SK-N-SH (cell line): ENCODE measurements at regions not wholly inside any gene's neighbourhood (a gene's known extent, or its start where the extent isn't known, plus 50 kb on each side); places are given as distances from the start of the nearest gene placed in this dataset.

ENCODE experiments used
- CTCF ChIA-PET: fragments of 300-600, 350-600 bp; formaldehyde crosslinking; extraction: SDS; loops from one replicate; lab custom pipeline; 2021; lab: Yijun Ruan, JAX
- POLR2A ChIA-PET: fragments of 350-600 bp; sonication (Branson Sonifier 250); formaldehyde crosslinking; extraction: SDS; loops from one replicate; lab custom pipeline; 2020; ENCODE audit warnings: antibody characterized with exemption, inconsistent platforms; lab: Yijun Ruan, JAX
- DNase-seq: peaks from one replicate; pipeline ENCODE4 v3.0.0; 2012
- H2AFZ ChIP-seq: fragments of 200-600 bp; sonication (generic); 2 replicates; pipeline ENCODE4 v1.8.1; 2016; ENCODE audit warnings: antibody characterized with exemption, mild to moderate bottlenecking, low read depth
- H3F3A ChIP-seq: fragments of 200-600 bp; sonication (generic); replicated peaks from 2 replicates; pipeline ENCODE3; 2016; ENCODE audit warnings: antibody characterized with exemption, mild to moderate bottlenecking; ENCODE audit not compliant: insufficient read depth
- H3K27ac ChIP-seq, 2 experiments: fragments of 200-500 bp in 1 of 2; fragments of 200-600 bp in 1 of 2; sonication (Bioruptor generic) in 1 of 2; sonication (generic), shearing (Covaris generic) in 1 of 2; 2 replicates each; pipeline versions ENCODE4 v1.5.1 to v1.6.1; 2014 to 2016; ENCODE audit warnings: low read depth in 2 of 2, inconsistent platforms in 1 of 2, low read length in 1 of 2, mild to moderate bottlenecking in 1 of 2, mixed read lengths in 1 of 2
- H3K27me3 ChIP-seq: fragments of 200-600 bp; sonication (generic), shearing (Covaris generic); 2 replicates; pipeline ENCODE4 v1.6.1; 2016; ENCODE audit warnings: mixed run types; ENCODE audit not compliant: insufficient read depth
- H3K36me3 ChIP-seq, 2 experiments: fragments of 200-500 bp in 1 of 2; fragments of 200-600 bp in 1 of 2; sonication (Bioruptor generic) in 1 of 2; sonication (generic) in 1 of 2; replicated peaks in 1 of 2; 2 replicates each; pipeline versions ENCODE3 to v1.5.1; 2014 to 2016; ENCODE audit warnings: low read length in 1 of 2, mild to moderate bottlenecking in 1 of 2; ENCODE audit not compliant: insufficient read depth in 2 of 2, control insufficient read depth in 1 of 2
- H3K4me1 ChIP-seq, 2 experiments: fragments of 200-500 bp in 1 of 2; fragments of 200-600 bp in 1 of 2; sonication (Bioruptor generic) in 1 of 2; sonication (generic), shearing (Covaris generic) in 1 of 2; 2 replicates each; pipeline versions ENCODE4 v1.5.1 to v1.6.1; 2014 to 2016; ENCODE audit warnings: low read depth in 1 of 2, low read length in 1 of 2, mixed run types in 1 of 2; ENCODE audit not compliant: insufficient read depth in 2 of 2, control insufficient read depth in 1 of 2
- H3K4me2 ChIP-seq: fragments of 200-600 bp; sonication (generic), shearing (Covaris generic); 2 replicates; pipeline ENCODE4 v1.6.1; 2017; ENCODE audit warnings: mixed run types
- H3K4me3 ChIP-seq, 2 experiments: fragments of 200-500 bp in 1 of 2; fragments of 200-600 bp in 1 of 2; sonication (Bioruptor generic) in 1 of 2; sonication (generic), shearing (Covaris generic) in 1 of 2; 2 replicates each; pipeline versions ENCODE4 v1.5.1 to v1.8.1; 2014 to 2016; ENCODE audit warnings: low read depth in 2 of 2, inconsistent platforms in 1 of 2, low read length in 1 of 2, mild to moderate bottlenecking in 1 of 2, mixed read lengths in 1 of 2, moderate library complexity in 1 of 2
- H3K79me2 ChIP-seq: fragments of 200-600 bp; sonication (generic); 2 replicates; pipeline ENCODE4 v1.8.1; 2017; ENCODE audit warnings: mild to moderate bottlenecking; ENCODE audit not compliant: insufficient read depth
- H3K9ac ChIP-seq: fragments of 200-600 bp; sonication (generic); 2 replicates; pipeline ENCODE4 v1.6.1; 2017; ENCODE audit warnings: mixed run types
- H3K9me2 ChIP-seq: fragments of 200-600 bp; sonication (generic); 2 replicates; pipeline ENCODE4 v1.6.1; 2017; ENCODE audit warnings: mixed run types
- H3K9me3 ChIP-seq: fragments of 200-600 bp; sonication (generic); 2 replicates; pipeline ENCODE4 v1.6.1; 2017; ENCODE audit warnings: mixed run types, mild to moderate bottlenecking, moderate library complexity
- H4K20me1 ChIP-seq: fragments of 200-600 bp; sonication (generic); 2 replicates; pipeline ENCODE4 v1.6.1; 2017; ENCODE audit warnings: mild to moderate bottlenecking, mixed run types; ENCODE audit not compliant: insufficient read depth
- CHD2 ChIP-seq: fragments of 150-350 bp; IDR thresholded peaks from 2 replicates; pipeline ENCODE4 v1.6.1; 2018; ENCODE audit warnings: low read length; ENCODE audit not compliant: partially characterized antibody
- EZH2phosphoT487 ChIP-seq: fragments of 200-600 bp; sonication (generic); IDR thresholded peaks from 2 replicates; pipeline ENCODE4 v1.6.1; 2017; ENCODE audit warnings: low read depth, mixed run types, mild to moderate bottlenecking, antibody characterized with exemption, moderate library complexity, borderline replicate concordance
- FOXM1 ChIP-seq: IDR thresholded peaks from 2 replicates; pipeline ENCODE4 v1.4.0; 2012; ENCODE audit warnings: low read depth, mild to moderate bottlenecking
- GABPA ChIP-seq: IDR thresholded peaks from 2 replicates; pipeline ENCODE4 v1.4.0; 2012; ENCODE audit warnings: low read depth, mild to moderate bottlenecking
- GATA2 ChIP-seq: sonication (generic); formaldehyde crosslinking; IDR thresholded peaks from 2 replicates; pipeline ENCODE4 v1.5.0; 2020; ENCODE audit warnings: mild to moderate bottlenecking, missing genetic modification reagents
- MXI1 ChIP-seq: IDR thresholded peaks from 2 replicates; pipeline ENCODE4 v1.6.1; 2012; ENCODE audit warnings: mild to moderate bottlenecking, low read depth, low read length, improper control_type of control experiment
- NFIC ChIP-seq: IDR thresholded peaks from 2 replicates; pipeline ENCODE4 v1.4.0; 2012; ENCODE audit warnings: borderline replicate concordance
- NRF1 ChIP-seq: IDR thresholded peaks from 2 replicates; pipeline ENCODE4 v1.6.1; 2012; ENCODE audit warnings: low read depth, mild to moderate bottlenecking, low read length
- POLR2AphosphoS5 ChIP-seq: IDR thresholded peaks from 2 replicates; pipeline ENCODE4 v1.6.1; 2012; ENCODE audit warnings: low read depth, low read length
- RAD21 ChIP-seq: IDR thresholded peaks from 2 replicates; pipeline ENCODE4 v1.6.1; 2012; ENCODE audit warnings: mild to moderate bottlenecking, low read length
- RFX5 ChIP-seq: IDR thresholded peaks from 2 replicates; pipeline ENCODE4 v1.6.1; 2012; ENCODE audit warnings: mild to moderate bottlenecking, improper control_type of control experiment, low read length
- RXRA ChIP-seq: IDR thresholded peaks from 2 replicates; pipeline ENCODE4 v1.4.0; 2012; ENCODE audit warnings: low read depth, mild to moderate bottlenecking, borderline replicate concordance
- SMC3 ChIP-seq: IDR thresholded peaks from 2 replicates; pipeline ENCODE4 v1.6.1; 2012; ENCODE audit warnings: low read depth, low read length, improper control_type of control experiment
- TAF1 ChIP-seq: IDR thresholded peaks from 2 replicates; pipeline ENCODE4 v1.6.1; 2012; ENCODE audit warnings: low read depth, mild to moderate bottlenecking, low read length, moderate library complexity, borderline replicate concordance
- TCF12 ChIP-seq: IDR thresholded peaks from 2 replicates; pipeline ENCODE4 v1.4.0; 2012
- TEAD4 ChIP-seq: IDR thresholded peaks from 2 replicates; pipeline ENCODE4 v1.4.0; 2012; ENCODE audit warnings: mild to moderate bottlenecking, borderline replicate concordance; ENCODE audit not compliant: insufficient read depth
- WGBS: methylation state at CpG from one replicate; pipeline ENCODE4 v1.1.6; 2017; ENCODE audit warnings: low lambda C conversion rate; 5-methylcytosine and 5-hydroxymethylcytosine counted together
- TF ChIP-seq, protein P1 (sequence below): fragments of 150-350 bp; IDR thresholded peaks from 2 replicates; pipeline ENCODE4 v1.6.1; 2017; ENCODE audit warnings: antibody characterized with exemption, low read length, low read depth, borderline replicate concordance
- TF ChIP-seq, protein P2 (sequence below): IDR thresholded peaks from 2 replicates; pipeline ENCODE4 v1.4.0; 2012; ENCODE audit warnings: low read depth, borderline replicate concordance
- TF ChIP-seq, protein P3 (sequence below): IDR thresholded peaks from 2 replicates; pipeline ENCODE4 v1.4.0; 2012; ENCODE audit warnings: low read depth
- TF ChIP-seq, protein P4 (sequence below): fragments of 200-600 bp; sonication (generic); IDR thresholded peaks from 2 replicates; pipeline ENCODE4 v1.6.1; 2017; ENCODE audit warnings: antibody characterized with exemption, mild to moderate bottlenecking, moderate library complexity

DNA sequence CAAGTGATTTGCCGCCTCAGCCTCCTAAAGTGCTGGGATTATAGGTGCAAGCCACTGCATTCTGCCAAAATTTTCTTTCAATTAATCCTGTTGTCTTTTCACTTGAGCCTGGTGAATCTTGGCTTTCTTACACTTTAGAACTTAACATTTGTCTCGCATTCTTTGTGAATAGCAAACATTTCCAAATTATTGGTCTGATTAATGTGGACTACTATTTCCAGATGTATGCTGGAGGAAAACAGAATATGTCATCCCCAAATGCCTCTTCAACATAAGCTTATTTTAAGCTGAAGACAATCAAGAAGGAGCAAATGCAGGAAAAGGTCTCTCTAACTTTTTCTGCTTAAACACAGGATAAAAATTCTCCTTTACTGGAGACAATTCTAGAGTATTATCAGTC, 233.4 kb downstream of the PPP4R3C start (continued):
- no peak for TF ChIP-seq FOXM1
- no peak for TF ChIP-seq TEAD4
- TF ChIP-seq, protein P1, sequence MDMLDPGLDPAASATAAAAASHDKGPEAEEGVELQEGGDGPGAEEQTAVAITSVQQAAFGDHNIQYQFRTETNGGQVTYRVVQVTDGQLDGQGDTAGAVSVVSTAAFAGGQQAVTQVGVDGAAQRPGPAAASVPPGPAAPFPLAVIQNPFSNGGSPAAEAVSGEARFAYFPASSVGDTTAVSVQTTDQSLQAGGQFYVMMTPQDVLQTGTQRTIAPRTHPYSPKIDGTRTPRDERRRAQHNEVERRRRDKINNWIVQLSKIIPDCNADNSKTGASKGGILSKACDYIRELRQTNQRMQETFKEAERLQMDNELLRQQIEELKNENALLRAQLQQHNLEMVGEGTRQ: no peak
- no peak for TF ChIP-seq NFIC
- no peak for TF ChIP-seq POLR2AphosphoS5
- no peak for TF ChIP-seq CHD2

DNA sequence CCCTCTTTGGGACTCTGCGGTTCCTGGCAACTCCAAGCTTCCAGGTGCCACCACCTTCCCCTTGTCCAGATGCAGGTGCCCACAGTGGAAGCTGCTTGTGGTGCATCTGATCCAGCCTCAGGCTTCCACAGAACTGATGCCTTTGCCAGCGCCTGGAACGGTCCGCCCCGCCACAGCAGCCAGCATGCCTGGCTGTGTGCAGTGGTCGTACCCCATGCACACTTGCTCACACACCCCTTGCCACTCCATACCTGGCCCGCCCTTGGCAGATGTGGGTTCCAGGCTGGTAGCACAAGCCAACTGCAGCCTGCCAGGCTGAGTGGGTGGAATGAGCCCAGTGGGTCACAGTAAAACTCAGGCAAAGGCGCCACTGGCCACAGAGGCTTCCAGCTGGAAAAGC, 240.5 kb downstream of the PPP4R3C start:
- Histone ChIP-seq H3K4me3 (no peak overlapping the region), H3K79me2 (no peaks in the 10 kb centered on the region), H3K9me3 (no peaks in the 10 kb centered on the region; the same call in 1 of the 2 replicates), H4K20me1 (no peaks in the 10 kb centered on the region), H3K9ac (no peak overlapping the region), H3F3A (no peaks in the 10 kb centered on the region), H3K4me1 (no peaks in the 10 kb centered on the region), H2AFZ (no peak overlapping the region), H3K36me3 (no peaks in the 10 kb centered on the region), H3K9me2 (no peaks in the 10 kb centered on the region; the same call in 1 of the 2 replicates), H3K4me2 (no peak overlapping the region), H3K27ac (no peak overlapping the region), H3K27me3 (no peaks in the 10 kb centered on the region)
- POLR2A ChIA-PET: no interaction called here
- CTCF ChIA-PET: interaction anchor here (1.2 kb wide), 1 partner anchor 36 kb away, joined by 4 read pairs; no protein-coding TSS in a partner anchor
- WGBS: 7% methylated on average over 3 of the region's 8 CpGs
- TF ChIP-seq RXRA: no peak
- TF ChIP-seq, protein P2, sequence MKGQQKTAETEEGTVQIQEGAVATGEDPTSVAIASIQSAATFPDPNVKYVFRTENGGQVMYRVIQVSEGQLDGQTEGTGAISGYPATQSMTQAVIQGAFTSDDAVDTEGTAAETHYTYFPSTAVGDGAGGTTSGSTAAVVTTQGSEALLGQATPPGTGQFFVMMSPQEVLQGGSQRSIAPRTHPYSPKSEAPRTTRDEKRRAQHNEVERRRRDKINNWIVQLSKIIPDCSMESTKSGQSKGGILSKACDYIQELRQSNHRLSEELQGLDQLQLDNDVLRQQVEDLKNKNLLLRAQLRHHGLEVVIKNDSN: no peak
- no peak for TF ChIP-seq TCF12
- TF ChIP-seq GABPA: no peak
- TF ChIP-seq, protein P3, sequence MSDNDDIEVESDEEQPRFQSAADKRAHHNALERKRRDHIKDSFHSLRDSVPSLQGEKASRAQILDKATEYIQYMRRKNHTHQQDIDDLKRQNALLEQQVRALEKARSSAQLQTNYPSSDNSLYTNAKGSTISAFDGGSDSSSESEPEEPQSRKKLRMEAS: no peak
- no peak for TF ChIP-seq SMC3
- TF ChIP-seq NRF1: no peak
- no peak for TF ChIP-seq NFIC
- no peak for TF ChIP-seq MXI1
- DNase-seq: no peak

DNA sequence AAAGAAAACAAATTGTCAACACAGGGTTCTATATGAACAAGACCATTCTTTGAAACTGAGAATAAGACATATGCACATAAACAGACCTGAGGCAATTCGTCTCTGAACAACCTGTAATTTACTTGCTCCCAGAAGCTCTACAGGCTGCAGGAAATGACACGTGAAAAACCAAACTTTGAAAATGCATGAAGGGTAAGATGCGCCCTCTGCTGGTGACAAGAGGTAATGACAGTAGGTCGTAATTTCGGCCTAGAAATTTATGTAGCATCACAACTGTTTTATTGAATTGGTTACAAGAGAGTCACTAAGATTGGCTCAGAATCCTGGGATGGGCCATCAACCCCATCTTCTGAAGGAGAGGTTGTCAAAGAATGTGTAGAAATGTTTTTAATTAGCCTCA, 276.5 kb downstream of the PPP4R3C start:
- Histone ChIP-seq H2AFZ (no peak overlapping the region), H3K4me1 (no peaks in the 10 kb centered on the region), H3K4me2 (no peak overlapping the region), H3K4me3 (no peak overlapping the region; a peak in 1 of 4 replicates), H3K9me3 (no peaks in the 10 kb centered on the region)
- CTCF ChIA-PET: interaction anchor here (0.6 to 1.8 kb wide), 20 partner anchors 9 to 538 kb away, joined by 3 to 17 read pairs (median 4); no protein-coding TSS in a partner anchor
- TF ChIP-seq, protein P4, sequence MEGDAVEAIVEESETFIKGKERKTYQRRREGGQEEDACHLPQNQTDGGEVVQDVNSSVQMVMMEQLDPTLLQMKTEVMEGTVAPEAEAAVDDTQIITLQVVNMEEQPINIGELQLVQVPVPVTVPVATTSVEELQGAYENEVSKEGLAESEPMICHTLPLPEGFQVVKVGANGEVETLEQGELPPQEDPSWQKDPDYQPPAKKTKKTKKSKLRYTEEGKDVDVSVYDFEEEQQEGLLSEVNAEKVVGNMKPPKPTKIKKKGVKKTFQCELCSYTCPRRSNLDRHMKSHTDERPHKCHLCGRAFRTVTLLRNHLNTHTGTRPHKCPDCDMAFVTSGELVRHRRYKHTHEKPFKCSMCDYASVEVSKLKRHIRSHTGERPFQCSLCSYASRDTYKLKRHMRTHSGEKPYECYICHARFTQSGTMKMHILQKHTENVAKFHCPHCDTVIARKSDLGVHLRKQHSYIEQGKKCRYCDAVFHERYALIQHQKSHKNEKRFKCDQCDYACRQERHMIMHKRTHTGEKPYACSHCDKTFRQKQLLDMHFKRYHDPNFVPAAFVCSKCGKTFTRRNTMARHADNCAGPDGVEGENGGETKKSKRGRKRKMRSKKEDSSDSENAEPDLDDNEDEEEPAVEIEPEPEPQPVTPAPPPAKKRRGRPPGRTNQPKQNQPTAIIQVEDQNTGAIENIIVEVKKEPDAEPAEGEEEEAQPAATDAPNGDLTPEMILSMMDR: peak; percentile 90
- no peak for TF ChIP-seq GATA2 (CRISPR knock-in tag)
- peak; percentile 58 for TF ChIP-seq SMC3
- TF ChIP-seq CHD2: no peak
- TF ChIP-seq, protein P3: peak; percentile 36; the same call in 1 of the 2 replicates
- TF ChIP-seq RFX5: no peak
- no peak for TF ChIP-seq TAF1
- no peak for TF ChIP-seq EZH2phosphoT487
- TF ChIP-seq RAD21: peak; percentile 67
- no peak for TF ChIP-seq NRF1
- TF ChIP-seq, all 33 proteins: peak for 4
- Histone ChIP-seq H3K36me3 (no peaks in the 10 kb centered on the region), H3K9me2 (no peaks in the 10 kb centered on the region), H3K79me2 (no peaks in the 10 kb centered on the region), H3K9ac (no peak overlapping the region), H3K27ac (no peak overlapping the region), H3F3A (no peaks in the 10 kb centered on the region), H3K27me3 (no peaks in the 10 kb centered on the region), H4K20me1 (no peaks in the 10 kb centered on the region)
- DNase-seq: peak; percentile 18
- POLR2A ChIA-PET: no interaction called here
- under 1% methylated on average over 5 of the region's 5 CpGs for WGBS
